Superior temporal gyrus (tissue), 1 donor: ENCODE measurements at regions not wholly inside any gene's neighbourhood (a gene's known extent, or its start where the extent isn't known, plus 50 kb on each side); places are given as distances from the start of the nearest gene placed in this dataset.

Source experiments
- DNase-seq: peaks from one replicate; pipeline ENCODE4 v3.0.0-alpha.2; 2016; ENCODE audit errors: extremely low spot score

DNA sequence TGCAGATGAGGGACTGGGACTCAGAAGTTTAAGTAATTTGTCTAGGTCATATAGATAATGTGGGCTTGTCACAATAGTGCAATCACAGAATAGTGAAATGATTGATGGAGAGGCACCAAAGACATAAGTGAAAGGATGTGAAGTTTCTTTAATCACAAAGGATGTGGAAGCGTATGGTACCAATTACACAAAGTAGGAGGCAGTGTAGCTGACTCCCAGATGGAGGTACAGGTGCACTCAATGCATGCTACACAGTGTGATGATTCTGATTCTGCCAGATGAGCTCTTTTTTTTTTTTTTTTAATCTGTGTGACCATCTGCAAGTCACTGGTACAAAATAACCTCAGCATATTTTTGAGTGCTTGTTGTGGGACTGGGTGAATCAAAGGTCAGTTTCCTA, 411.3 kb downstream of the SPRY1 start:
- no peak for DNase-seq

DNA sequence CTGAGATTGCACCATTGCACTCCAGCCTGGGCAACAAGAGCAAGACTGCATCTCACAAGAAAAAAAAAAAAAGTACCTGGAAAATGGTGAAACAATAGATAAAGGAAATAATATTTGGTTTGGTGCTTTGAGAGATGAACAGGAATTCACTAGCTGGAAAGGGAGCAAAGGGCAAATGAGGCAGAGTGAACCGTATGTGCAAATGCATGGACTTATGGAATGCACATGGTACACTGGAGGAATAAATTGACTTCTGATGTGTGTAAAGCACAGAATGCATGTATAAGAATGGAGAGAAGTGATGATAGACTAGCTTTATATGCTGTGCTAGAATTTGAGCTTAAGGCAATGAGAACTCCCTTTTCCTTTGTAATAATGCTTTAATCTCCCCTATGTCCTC, 413.3 kb downstream of the SPRY1 start:
- no peak for DNase-seq

DNA sequence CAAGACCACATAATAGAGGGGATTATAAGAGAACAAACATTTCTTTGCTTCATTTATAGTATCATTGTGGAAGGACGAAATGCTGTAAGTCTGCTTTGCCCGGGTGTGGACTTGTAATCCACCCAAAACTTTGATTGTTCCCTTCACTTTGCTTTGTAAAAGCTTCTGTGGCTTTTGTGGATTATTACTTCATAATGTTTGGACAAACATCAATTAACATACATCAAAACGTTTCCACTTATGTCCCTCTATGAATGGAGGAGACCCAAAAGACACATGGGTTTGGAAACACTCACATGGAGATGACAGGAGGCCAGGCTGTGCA, 415.4 kb downstream of the SPRY1 start:
- DNase-seq = no peak

DNA sequence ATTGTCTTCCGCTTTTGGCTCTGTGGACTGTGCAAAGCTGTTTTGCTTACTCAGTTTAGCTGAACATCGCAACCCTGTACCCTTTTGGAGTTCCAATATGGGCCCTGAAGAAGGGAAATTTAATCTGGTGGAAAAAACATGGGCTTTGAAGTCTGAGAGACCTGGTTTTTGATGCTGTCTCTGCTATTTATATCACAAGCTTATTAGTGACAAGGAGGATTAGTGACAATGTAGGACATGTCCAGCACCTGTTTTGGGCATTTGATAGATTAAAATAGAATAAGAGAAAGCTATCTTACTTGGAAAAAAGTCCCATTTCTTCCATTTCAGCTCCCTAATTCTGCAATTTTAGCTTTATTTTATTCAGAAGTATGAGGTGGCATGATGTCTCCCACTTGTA, 417.3 kb downstream of the SPRY1 start:
- DNase-seq = no peak

DNA sequence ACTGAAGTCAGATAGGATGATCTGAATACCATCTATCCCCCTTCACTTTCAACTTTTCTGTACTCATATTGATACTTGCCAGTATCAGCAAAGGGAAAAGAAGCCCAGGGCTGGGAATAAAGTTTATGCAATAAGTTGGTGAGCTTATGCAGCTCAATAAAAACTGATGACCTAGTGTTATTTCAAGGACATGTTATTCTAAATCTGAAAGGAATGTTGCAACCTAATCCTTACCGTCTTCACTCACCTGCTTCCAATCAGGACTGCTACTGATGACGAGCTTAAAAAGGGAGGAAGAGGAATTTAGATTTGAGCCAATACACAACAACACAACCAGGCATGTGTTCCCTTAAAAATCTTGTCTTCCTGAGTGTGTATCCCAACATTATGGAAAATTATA, 419.9 kb downstream of the SPRY1 start:
- DNase-seq = no peak

DNA sequence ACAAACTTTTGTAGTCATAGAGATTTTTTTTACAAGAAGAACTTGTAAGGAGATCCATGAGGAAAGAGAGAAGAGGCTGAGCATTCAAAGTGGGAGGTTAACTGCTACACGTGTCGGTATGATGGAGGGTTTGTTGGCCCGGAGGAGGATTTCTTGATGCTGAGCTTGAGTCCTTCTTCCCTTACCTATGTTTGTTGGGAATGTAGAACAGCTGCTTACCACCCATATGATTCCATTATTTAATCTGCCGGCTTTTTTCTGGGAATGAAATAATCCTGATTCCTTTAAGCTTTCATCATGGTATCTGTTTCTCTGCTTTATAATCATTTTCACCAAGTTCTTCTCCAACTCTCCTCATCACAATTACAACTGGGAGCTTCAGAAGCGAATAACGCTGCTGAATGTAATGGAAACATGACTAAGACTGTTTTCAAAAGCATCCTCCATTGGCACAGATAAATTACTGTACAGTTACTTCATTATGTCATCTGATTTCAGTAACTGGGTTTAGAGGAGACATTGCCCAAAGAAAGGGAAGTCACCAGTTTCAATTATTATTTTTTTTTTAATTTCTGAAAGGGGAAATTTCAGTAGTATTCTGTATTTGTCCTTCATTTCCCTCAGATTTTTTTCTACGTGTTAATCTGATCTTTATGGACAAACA, 420.6 kb downstream of the SPRY1 start:
- no peak for DNase-seq

DNA sequence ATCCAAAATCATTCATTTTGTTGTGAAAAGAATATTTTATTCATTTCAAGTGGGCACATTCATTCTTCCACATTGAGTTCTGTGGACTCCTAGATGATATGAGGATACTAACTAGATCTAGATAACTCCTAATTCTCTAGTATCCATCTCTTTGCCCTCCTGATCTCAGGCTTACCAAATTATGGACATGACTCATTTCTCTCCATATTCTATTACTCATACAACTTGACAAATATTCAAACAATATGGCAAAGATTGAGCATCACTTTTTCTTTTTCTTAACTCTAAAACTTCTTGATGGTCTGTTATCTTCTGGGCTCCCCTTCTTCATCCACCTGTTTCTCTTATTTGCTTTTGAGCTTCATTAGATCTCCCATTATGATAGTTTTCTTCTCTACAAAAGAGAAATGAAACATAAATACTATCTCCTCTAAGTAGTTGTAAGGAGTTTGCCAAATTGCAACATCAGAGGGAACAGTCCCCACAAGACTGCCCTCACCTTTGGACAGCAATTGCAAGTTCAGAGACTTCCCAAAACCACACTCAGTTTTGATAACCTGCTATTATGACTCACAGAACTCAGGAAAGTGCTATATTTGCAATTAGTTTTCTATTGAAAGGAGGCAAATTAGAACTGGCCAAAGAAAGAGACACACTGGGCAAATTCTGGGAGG, 422.9 kb downstream of the SPRY1 start:
- DNase-seq = no peak

DNA sequence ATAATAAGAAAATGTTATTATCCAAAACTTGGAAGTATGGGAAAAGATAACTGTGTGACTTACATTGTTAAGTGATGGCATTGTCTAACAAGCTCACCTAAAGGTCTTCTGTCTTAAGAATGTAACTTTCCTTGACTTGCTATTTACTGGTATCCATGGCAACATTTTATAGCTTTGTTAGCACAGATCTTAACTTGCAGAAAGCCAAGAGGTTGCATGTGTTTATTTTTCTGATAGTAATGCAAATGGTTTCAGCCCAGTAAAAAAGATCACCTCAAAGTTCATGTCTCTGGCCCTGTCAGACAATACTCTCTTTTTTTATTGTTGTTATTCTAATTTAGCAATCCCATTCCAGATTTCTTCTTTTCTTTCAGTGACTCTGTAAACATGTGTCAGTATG, 425.3 kb downstream of the SPRY1 start:
- no peak for DNase-seq

DNA sequence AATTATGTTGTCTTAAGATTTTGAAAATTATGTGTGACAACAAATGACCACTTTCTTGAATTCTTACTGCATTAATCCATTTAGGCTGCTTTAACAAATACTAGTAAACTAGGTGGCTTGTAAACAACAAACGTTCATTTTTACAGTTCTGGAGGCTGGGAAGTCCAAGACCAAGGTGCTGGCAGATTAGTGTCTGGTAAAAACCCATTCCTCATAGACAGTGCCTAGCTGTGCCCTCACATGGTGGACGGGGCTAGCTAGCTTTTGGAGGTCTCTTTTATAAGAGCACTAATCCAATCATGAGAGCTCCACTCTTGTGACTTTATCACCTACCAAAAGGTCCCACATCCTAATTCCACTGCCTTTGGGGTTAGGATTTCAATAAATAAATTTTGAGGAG, 425.8 kb downstream of the SPRY1 start:
- DNase-seq = no peak

DNA sequence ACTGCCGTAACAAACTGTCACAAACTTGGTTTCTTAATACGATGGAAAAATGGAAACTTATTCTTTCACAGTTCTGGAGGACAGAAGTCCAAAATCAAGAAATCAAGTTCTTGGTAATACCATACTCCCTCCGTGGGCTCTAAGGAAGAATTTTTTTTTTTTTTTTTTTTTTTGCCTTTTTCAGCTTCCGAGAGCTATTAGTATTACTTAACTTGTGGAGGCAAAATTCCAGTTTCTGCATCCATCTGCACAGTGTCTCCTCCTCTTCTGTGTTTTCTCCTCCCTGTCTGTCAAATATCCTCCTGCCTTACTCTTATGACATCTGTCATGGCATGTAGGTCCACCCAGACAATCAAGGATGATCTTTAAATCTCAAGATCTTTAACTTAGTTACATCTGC, 426.6 kb downstream of the SPRY1 start:
- no peak for DNase-seq

DNA sequence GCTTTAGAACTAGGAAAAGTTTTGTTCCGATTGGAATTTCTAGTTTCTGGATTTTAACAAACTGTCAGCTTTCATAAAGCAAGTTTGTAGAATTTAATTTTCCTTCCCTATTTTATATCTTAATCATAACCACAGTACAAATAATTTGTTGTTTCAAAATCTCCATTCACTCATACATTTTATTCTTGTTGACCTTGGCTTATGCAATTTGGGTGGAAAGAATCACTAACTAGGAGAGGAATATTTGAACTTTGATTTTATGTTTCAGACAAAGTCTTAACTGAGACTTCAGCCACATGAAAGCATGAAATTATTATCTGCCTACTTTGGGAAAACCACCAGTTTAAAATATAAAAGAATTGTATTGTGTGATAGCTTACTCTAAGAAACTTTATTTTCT, 427.9 kb downstream of the SPRY1 start:
- DNase-seq = no peak

DNA sequence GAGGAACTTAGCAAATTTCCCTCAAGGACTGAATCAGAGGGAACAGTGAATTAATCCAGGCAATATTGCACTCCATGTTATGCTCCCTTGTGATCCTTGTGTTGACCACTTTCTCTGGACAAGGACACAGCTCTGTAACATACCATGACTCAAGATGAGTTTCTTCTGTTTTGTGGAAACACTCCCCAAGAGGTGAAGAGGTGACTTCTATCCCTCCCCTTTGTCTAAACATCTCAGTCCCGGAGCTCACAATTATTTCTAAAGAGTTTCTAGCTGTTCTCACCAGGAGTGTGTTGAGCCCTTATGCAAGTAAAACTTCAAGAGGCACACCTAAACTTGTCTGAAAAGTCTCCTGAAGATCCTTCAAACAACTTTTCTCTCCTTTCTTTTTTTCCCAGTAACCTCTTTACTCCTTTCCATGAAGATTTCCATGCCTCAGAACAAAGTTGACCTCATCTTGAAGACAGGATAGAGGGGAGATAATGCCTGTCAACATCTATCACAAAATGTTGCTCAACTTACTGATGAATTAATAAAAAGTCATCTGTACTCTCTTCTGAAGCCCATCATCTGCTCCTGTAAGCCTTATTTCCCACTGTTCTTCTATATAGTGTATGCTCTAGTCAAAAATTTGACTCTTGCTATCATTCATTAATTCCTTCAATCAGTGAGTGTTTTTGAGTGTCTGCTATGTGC, 429.1 kb downstream of the SPRY1 start:
- DNase-seq = no peak

DNA sequence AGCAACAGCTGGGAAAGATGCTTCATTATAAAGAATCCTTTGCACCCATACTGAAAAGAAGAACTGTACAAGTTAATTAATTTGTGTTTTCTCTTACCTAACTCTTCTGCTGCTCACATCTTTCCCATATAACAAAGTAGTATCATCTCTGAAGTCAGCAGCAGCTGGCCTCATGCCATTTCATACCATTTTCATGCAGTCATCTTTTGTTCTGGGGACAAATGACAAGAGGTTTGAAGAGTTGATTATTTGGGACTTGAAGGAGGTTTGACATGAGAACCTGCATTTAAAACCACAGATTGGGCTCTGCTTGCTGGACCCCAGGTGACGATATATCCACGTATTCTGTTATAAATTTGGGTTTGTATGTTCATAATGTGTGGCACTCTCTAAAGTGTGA, 430.3 kb downstream of the SPRY1 start:
- DNase-seq = no peak

DNA sequence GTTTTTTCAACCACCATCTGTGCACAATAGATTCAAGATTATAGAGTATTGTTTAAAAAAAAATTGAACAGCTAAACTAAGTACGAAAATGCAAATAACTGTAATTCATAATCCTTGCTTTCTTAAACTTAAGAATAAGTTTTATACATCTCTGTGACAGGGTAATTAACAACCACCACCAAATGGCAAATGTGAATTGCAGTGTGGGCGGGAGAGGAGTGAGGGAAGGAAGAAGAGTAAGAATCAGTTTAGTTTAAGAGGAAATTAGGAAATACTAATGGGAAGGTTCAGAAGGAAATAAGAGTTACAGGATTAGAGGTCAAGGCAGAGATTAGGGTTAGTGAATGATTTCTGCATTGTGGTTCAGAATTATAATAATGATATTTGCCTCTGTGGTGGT, 430.9 kb downstream of the SPRY1 start:
- no peak for DNase-seq

DNA sequence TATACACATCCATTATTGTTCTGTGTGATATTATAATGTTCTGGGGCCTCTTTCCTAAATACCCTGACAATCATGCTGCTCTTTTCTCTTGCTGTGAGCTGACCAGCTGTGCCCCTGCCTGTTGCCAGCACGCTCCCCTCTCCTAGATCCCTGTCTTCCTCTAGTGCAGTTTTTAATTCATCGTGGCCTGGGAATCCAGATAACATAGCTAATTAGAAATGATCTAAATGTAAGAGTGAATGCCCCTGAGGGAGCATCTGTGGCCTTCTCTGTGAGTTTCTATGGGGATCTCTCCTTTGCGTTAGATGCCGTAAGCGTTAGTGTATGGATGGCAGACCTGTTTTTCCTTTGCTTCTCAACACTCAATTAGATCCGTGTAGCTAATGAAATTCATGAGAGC, 434.3 kb downstream of the SPRY1 start:
- no peak for DNase-seq

DNA sequence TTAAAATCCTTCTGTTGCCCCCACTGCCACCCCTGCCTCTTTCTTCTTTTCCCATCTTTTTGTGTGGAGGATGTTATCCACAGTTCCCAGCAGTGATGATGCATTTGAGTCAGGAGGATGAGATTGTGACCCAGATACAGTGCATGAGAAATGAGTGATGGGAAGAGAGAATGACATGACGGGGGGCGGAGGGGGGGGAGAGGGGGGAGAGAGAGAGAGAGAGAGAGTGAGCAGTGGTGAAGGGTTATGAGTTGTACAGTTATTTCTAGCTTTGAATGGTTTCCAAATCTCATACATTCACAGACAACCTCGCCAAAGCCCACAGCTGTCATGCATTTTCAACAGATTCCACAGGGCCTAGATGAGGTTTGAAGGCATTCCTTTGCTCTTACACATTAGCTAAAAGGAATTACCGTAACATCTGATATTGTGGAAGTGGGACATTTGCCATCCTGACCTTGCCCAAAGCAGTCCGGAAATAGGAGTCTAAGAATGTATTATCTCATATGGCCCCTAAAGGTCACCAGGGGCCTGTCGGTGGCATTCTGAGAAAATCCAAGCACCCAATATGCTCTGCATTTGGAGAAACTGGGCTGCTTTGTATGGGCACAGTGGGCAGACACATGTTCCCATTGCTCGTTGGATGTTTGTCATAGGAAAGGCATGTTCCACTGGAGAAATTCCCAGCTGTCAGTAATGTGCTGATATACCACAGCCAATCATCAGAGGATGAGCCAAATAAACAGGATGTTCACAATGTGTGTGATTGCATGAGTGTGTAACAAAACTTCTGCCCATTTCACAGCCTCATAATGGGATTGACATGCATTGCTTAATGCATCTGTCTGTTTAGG, 435.8 kb downstream of the SPRY1 start:
- DNase-seq = no peak

DNA sequence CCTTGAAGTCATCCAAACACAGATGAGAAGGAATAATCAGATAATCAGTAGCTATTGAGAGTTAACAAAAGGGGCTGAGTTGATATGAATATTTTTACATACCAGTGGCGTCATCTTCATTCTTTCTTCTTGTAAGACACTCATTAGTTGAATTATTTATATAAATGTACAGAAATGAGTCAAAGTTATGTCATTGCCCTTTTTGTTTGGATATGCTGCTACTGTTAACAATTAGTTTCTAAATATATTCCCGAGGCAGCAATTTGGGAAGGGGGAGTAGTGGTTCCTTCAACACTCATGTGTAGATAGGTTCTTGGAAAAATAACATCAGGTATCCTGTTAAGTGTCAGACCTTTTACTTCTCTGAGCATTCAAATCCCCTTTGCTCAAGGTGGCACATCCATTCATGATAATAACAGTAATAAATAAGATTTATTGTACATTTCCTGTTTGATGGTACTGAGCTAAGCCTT, 436.6 kb downstream of the SPRY1 start:
- no peak for DNase-seq

DNA sequence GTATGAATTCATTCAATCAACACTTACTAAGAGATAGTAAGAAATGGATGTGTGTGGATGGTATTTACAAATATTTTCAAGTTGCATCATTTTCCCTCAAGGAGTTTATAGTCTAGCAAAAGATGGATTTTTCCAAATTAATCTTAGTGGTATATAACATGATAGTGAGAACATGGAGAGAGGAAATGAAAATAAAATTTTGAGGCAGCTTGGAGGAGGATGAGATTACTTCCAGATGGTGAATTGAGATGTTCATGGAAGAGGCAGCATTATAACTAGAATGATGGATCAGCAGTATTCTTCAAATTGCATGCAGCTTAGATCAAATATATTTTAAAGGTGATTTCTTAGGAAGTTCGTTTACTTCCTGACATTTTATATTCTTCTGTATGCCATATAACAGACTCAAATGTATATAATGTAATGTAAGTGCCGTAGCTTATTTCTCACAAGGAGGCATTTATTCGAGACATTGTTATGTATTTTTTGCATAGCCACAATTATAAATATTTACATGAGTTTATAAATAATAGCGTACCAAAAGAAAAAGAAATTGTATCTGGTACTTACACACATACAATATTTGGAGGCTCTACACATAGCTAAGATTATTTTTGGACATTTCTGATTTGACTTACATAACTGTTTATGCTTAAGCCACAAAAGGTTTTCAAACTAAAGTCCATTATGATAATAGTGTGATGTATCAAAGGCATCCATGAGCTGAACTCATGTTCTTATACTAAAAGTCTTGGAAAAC, 439.4 kb downstream of the SPRY1 start:
- no peak for DNase-seq

DNA sequence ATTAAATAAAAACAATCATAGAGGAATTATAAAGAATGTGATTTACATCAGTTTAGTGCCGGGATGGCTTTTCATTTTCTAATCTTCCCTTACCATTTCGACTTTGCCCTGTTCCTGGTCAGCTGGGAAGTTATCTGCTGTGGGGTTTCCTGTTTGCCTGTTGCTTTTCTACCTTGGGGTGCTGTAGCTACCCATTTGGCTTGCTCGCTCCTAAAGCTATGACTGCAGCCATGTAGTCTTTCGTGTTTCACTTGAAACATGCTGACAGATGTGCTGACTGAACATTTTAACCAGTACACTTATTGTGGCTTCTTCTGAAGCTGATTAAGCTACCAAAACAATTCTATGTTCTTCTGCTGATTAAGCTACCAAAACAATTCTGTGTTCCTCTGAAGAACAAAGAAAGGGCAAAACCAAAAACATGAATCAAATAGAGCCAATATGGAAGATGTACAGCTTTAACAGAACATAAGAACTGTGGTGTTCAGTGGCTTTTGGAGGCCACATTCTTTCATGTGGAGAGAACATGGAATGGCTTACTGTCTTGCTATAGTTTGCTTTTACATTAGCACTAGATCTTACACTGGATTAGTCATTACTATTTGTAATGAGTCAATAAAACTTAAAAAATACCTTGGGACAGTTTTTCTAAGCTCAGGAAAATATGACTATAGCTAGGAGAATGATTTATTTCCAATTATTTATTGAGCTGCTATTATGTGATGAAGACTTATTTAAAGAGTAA, 440.4 kb downstream of the SPRY1 start:
- no peak for DNase-seq

DNA sequence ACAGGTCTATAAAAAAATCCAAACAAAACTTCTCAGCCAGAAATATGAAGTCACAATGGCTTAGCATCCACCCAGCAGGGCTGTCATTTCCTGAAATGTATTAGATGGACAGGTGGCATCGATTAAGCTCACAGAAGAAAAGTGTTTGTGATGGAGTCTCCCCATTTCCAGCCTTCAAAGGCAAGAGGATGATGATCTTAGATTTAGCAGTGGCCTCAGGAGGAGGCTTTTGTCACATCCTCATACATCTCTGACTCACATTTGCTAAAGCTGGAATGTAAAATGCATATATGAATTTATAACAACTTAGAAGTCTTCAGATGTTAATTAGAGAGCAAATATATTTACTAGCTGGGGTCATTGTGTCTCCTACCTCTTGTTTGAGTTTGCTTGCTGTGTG, 441.9 kb downstream of the SPRY1 start:
- DNase-seq = no peak

DNA sequence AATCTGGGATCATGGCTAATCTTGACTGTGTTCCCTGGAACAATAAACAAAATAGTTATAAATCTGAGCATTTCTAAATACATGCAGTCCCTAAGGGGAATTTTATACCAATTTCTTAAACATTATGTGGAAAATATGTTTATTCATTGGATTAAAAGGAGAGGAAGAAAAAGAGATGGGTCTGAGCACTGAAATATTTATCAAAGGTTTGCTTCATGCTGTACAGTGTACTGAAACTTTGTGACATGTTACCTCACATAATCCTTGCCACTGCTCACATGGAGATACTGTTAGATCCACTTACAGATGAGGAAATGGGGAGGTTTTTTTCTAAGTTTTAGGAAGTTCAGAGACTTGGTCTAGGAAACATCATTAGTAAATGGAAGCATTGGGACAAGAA, 443.6 kb downstream of the SPRY1 start:
- DNase-seq = no peak
